GM19238 (cell line): ENCODE measurements at regions not wholly inside any gene's neighbourhood (a gene's known extent, or its start where the extent isn't known, plus 50 kb on each side); places are given as distances from the start of the nearest gene placed in this dataset.

Experiments used
- DNase-seq: peaks from one replicate; pipeline ENCODE4 v3.0.0; 2011; ENCODE audit warnings: low spot score; ENCODE audit not compliant: insufficient read length

DNA sequence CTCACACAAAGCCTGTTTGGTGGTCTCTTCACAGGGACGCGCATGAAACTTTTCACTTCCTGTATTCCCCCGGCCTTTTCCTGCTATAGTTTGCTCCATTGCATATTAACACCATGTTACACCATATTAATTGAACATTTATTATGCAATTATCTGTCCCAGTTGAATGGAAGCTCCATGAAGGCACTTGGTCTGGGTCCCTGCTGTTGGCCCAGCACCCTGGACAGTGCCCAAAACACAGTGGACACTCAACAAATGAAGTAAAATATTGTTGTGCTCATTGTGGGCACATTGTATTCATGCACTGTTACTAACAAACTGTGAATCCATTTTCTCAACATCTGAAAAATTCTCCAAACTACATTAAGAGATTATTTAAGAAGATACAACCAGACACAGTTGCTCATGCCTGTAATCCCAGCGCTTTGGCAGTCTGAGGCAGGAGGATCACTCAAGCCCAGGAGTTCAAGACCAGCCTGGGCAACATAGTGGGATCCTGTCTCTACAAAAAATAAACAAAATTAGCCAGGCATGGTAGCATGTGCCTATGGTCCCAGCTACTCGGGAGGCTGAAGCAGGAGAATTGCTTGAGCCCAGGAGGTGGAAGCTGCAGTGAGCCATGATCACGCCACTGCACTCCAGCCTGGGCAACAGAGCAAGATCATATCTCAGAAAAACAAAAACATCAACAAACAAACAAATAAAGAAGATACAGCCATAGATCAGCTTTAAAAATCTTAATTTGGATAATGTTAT, 292.7 kb upstream of the TENM3 start:
- no peak for DNase-seq

DNA sequence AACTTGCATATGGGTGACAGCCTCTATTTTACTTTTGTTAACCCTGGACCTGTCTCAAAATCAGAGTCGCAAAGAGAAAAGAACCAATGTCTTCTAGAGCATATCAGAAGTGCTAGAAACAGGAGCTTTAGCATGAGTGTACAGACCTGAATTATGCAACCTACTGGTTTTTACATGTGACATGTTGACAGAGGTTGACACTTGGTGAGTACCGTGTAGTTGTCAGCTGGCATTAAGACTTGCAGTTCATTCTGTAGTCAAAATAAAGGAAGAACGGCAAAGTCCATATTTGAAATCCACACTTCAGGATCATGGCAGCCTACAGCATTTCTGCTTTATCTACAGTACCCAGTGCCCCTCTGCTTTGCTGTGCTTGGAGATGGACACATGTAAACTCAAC, 291.9 kb upstream of the TENM3 start:
- DNase-seq, result no peak

DNA sequence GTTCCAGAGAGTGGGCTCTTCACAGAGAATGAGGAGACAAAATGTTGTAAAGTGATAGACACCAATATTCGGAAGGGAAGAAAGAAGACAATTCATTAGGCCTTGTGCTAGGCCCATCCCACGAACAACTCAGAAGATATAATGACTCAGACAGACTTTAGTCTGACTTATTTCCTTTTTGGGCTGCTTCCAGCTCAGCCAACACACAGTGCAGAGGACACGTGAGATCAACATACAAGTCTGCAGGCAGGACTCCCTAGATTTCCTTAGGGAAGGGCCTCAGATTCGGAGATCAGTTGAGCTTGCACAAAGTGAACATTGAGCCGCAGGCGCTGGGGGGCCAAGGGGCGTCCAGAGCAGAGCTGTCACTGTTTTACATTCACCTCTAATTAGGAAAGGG, 290.7 kb upstream of the TENM3 start:
- no peak for DNase-seq

GRCh38 chr4:181956512-181956911, 286.7 kb upstream of the TENM3 start:
- DNase-seq, result no peak

- DNase-seq, result no peak
These were observed 286.1 kb upstream of the TENM3 start for GRCh38 chr4:181957088-181957487.

GRCh38 chr4:181958446-181958845, 284.8 kb upstream of the TENM3 start:
- DNase-seq, result no peak

GRCh38 chr4:181959121-181959520, 284.1 kb upstream of the TENM3 start:
- no peak for DNase-seq

DNA sequence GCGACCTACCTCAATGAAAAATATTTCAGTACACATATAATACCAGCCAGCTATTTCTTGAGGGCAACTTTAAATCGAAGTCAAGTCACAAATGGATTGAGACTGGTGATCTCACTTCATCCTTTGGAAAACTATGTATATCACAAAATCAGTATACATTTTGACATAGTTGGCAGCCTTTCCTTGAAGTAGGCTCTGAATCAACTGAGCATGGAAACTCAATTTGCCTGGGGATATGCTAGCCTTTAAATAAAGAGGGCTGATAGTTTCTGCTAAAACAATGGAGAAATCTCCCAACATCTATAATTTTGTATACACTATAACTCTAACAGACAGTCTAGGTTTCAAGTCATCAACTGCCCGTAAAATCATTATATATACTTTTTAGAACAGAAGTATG, 282.8 kb upstream of the TENM3 start:
- DNase-seq, result no peak

GRCh38 chr4:181962321-181962720, 280.9 kb upstream of the TENM3 start:
- no peak for DNase-seq

DNA sequence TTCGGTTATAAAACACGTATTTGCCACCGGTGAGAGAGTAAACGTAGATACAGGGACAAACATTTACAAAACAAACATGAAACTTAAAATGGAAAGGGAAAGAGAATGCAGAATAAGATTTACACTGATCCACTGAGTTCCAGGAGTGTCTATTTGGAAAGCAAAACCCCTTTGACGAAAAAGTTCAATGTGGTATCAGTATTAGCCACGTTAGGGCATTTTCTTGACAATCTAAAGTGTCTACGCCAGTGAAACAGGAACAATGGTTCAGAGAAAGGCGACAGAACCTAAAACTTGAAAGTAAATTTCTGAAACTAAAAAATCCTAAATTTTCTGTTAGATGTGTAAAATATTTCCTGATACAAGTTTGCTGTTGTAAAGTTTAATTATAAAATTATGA, 278.5 kb upstream of the TENM3 start:
- no peak for DNase-seq

GRCh38 chr4:181966104-181966551, 277.1 kb upstream of the TENM3 start:
- no peak for DNase-seq

DNA sequence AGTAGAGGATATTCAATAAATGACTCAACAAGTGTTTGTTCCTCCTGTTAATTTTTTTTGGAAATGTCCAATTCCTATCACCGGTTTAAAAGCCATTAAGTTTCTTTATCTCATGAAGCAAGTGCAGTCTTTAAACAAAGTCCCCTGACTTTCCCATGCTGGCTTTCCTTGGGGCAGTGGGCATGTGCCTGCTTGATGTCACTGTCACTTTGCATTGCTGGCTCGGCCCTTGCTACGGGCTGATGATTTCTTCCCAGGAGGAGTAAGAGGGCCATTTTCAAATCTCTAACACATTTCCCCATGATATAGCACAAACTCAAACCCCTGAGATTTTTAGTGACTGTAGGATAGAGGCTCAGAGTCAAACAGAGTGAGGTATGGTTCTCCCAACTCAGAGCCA, 275.8 kb upstream of the TENM3 start:
- no peak for DNase-seq

DNA sequence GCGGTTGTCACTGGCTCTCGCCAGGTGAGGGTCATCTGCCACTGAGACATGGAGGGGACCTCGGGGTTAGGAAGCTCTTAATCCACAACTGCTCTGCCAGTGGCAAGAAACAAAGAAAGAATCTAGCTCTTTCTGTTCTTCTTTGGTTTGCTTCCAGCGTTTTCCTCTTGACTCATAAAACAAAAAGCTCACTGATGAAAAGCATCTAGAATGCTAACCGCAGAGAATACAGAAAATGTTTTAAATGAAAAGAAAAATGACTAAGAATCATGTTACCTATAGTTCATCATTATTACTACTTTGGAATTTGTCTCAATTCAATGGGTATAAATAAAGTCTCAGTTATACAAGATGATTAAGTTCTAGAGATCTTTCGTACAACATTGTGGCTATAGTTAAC, 274.8 kb upstream of the TENM3 start:
- no peak for DNase-seq

DNA sequence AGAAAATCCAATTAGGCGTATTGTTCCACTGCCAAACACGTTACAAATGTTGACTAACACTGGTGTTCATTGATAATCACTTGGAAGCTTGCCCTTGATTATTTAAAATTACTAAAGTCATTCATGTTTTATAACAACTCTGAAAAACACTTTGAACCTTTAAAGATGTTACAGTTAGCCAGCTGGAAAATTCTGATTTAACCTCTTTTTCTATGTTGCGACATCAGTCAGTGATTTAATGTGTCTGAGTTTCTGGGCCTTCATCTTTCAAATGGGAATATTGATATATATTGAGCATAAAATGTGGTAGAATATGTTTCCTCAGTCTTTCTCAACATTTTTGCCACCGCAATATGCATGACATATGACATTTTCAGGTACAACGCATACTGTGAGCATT, 274.1 kb upstream of the TENM3 start:
- DNase-seq, result no peak

DNA sequence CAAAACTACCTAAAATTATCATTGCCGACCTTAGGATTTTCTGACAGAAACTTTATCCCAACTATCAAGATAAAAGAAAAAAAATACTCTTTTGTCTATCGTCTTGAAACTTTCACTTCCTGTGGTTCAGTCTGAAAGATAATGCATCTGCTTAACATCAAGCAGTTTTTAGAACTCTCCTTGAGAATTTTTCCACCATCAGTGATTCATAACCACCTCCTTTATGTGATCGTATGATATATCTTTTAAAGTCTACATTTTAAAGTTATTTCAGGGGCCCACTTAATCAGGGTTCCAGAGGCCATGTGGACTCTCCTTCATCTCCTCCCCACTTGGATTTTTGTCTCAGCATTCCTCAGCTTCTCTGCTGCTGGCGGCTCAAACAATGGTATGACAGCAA, 272.8 kb upstream of the TENM3 start:
- no peak for DNase-seq

DNA sequence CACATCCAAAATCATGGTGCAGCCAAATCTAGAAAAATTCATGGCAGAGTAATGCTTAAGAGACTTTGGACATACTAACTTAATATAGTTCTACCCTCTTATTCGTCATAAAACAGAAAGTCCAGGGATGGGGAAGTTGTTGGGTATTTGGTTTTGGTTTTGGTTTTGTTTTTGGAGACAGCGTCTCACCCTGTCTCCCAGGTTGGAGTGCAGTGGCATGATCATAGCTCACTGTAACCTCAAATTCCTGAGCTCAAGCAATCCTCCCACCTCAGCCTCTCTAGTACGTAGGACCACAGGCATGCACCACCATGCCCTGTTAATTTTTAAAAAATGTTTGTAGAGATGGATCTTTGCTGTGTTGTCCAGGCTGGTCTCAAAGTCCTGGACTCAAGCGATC, 271.8 kb upstream of the TENM3 start:
- DNase-seq, result no peak

GRCh38 chr4:181971973-181972372, 271.2 kb upstream of the TENM3 start:
- DNase-seq, result no peak

DNA sequence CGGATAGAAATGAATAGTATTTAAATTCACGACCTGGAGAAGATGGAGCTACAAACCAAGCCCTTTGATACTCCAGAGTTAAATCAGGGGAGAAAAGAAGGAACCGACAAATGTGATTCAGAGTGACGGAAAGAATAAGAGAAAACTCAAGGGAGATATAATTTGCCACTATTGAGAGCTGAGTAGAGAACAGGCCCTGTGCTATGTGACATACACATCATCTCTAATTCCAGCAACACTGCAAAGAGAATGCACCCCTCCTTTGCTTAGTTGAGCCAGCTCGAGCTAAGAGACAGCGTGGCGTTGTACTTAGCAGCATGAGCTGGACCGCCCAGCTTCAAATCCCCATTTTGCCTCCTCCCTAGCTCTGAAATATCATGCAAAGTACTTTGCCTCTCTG, 266.4 kb upstream of the TENM3 start:
- DNase-seq, result no peak

DNA sequence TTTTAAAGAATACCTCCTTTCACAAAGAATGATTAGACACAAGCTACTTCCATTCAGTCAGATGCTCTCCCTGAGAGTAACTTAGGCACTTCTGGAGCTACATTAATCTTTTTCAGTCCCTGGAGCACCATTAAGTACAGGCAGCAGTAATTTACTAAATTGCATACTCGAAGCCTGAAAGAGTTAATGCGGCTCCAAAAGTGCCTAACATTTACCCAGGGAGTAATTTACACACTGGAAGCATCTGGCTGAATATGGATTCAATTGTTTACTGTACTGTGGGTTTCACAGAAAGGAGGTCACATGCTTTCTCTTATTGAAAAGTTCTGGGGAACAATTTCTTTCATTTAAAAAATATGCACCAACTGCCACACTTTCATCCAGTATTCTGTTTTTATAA, 260.8 kb upstream of the TENM3 start:
- DNase-seq, result no peak

DNA sequence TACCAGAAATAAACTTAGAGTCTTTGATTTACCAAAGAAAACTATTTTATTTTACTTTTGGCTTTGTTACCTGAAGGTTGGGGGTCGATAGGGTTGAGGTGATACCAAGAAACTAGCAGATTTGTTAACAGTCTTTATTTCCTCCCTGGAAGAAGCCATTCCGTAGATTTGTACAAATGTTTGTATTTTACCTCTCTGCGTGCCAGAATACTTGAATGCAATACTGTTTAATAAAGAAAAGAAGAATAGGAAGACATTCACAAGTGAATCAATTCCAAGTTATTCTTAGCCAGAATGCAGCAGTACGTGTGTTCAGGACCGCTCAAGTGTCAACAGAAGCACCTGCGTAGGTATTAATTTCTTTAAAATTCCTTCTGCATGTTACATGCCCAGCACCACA, 260.3 kb upstream of the TENM3 start:
- no peak for DNase-seq

- DNase-seq, result no peak
These were observed 255.8 kb upstream of the TENM3 start for GRCh38 chr4:181987392-181987791.

DNA sequence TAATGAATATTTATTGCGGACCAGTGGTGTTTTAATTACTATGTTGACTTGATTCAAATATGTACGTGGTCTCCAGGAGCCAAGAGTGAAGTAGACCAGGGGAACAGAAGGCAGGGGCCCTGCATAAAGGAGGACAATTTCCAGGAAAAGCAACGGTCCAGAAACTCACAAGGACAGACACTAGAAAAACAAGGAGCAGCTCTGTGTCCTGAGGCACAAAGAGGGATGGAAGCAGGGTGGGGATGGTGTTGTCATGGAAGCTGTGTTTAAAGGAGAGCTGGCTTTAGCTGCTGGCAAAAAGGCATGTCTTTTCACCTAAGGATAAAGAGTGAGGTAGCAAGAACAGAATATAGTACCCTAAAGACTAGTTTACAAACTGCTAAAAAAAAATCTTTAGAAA, 254.1 kb upstream of the TENM3 start:
- no peak for DNase-seq

DNA sequence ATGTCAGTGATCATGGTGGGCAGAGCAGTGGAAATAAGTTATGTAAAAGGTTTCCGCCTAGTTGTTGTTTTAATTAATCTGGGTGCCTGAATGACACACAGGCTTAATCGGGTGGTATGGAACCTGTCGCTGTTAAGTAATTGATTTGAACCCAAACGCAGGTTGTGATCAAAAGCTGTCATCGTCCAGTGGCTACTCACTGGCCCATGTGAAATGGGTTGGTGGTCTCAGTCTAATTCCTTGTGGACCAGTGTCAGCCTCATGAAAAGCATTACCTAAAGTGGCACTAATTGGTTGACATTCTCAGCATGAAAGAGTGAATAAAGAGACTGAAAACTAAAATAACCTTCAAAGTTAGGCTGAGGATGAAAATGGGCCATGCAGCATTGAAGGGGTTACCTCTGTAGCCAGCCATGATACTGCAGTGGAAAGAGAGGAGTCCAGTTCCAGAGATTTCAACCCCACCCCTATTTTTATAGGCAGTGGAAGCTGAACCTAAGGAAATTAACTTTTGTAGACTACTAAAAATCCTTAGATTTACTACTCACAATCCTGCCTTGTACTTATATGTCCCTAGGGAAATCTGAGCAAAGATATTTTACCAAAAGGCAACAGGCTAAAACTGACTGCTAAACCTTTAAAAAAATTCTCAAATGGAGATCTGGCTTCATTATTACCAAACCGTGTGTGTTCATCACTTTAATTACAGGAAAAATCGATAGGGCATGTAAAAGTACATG, 251.7 kb upstream of the TENM3 start:
- DNase-seq, result no peak
